Gastrocnemius medialis (tissue), 4 donors: ENCODE measurements at regions not wholly inside any gene's neighbourhood (a gene's known extent, or its start where the extent isn't known, plus 50 kb on each side); places are given as distances from the start of the nearest gene placed in this dataset.

Experiments
- POLR2A ChIP-seq, 2 donors: fragments of 450-650 bp; IDR thresholded peaks; one replicate each; pipeline ENCODE4 v1.6.1; 2017; ENCODE audit warnings: antibody characterized with exemption in 2 of 2, mild to moderate bottlenecking in 2 of 2, moderate library complexity in 2 of 2
- TF ChIP-seq, protein P1 (sequence below), 5 experiments: fragments of 450-650 bp in 3 of 5; fragments of 200-600 bp in 2 of 5; sonication (generic) in 2 of 5; IDR thresholded peaks in 4 of 5; conservative IDR thresholded peaks in 1 of 5; 1 replicate in 4 of 5; 2 replicates in 1 of 5; pipeline ENCODE4 v1.5.1; 2016 to 2019; ENCODE audit warnings: antibody characterized with exemption in 5 of 5, mild to moderate bottlenecking in 3 of 5, moderate library complexity in 3 of 5

DNA sequence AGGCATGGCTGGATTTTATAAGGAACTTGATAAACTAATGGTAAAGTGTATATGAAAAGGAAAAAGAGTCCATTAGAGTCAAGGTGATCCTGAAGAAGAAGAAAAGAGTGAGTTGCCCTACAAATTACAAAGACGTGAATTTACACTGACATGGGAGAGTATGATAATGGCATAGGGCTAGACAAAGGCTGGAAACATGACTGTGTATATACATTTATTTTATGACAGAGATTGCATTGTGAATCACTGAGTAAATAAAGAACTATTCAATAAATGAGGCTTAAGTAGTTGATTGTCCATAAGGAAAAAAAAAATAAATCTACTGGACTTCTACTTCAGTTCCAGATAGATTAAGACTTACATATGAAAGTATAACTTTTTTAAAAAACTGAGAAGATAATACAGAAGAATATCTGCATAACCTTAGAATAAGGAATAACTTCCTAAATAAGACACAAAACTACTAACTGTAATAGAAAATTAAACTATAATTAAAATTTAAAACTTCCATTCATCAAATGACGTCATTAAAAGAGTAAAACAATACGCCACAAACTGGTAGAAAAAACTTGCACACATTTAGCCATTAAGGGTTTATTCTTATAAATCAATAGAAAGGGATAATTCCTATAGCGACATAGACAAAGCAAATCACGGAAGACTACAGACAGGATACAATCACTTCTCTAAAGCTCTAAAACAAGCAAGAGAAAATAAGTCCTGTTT is 278.5 kb downstream of the NOVA1 start:
- TF ChIP-seq, protein P1, sequence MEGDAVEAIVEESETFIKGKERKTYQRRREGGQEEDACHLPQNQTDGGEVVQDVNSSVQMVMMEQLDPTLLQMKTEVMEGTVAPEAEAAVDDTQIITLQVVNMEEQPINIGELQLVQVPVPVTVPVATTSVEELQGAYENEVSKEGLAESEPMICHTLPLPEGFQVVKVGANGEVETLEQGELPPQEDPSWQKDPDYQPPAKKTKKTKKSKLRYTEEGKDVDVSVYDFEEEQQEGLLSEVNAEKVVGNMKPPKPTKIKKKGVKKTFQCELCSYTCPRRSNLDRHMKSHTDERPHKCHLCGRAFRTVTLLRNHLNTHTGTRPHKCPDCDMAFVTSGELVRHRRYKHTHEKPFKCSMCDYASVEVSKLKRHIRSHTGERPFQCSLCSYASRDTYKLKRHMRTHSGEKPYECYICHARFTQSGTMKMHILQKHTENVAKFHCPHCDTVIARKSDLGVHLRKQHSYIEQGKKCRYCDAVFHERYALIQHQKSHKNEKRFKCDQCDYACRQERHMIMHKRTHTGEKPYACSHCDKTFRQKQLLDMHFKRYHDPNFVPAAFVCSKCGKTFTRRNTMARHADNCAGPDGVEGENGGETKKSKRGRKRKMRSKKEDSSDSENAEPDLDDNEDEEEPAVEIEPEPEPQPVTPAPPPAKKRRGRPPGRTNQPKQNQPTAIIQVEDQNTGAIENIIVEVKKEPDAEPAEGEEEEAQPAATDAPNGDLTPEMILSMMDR (IDR thresholded peaks at IDR 0.05 in 4 of 5, conservative IDR thresholded peaks at IDR 0.05 in 1 of 5): no peak
- TF ChIP-seq POLR2A (IDR thresholded peaks at IDR 0.05): no peak
